ENCODE measurements at regions not wholly inside any gene's neighbourhood (a gene's known extent, or its start where the extent isn't known, plus 50 kb on each side); places are given as distances from the start of the nearest gene placed in this dataset.

- no peak for TF ChIP-seq CTCF (IDR thresholded peaks at IDR 0.05)
- Mint-ChIP-seq H3K27me3 (ENCODE audit: low read depth, poor library complexity) (peaks cover 9% of the 10 kb centered on the region), H3K9me3 (peaks cover 37% of the 10 kb centered on the region), H3K27ac (no peak overlapping the region), H3K4me3 (no peak overlapping the region), H3K4me1 (peaks cover 14% of the 10 kb centered on the region), H3K36me3 (ENCODE audit: low read depth) (no peaks in the 10 kb centered on the region)
- DNase-seq, result no peak
Observed at GRCh38 chr4:177194906-177195305, 114.8 kb upstream of the NEIL3 start.

GRCh38 chr4:177196615-177197014 is 113.1 kb upstream of the NEIL3 start:
- Mint-ChIP-seq H3K9me3 (peaks cover 37% of the 10 kb centered on the region), H3K27me3 (ENCODE audit: low read depth, poor library complexity) (peaks cover 9% of the 10 kb centered on the region), H3K4me3 (no peak overlapping the region), H3K27ac (no peak overlapping the region), H3K36me3 (ENCODE audit: low read depth) (no peaks in the 10 kb centered on the region), H3K4me1 (peaks cover 7% of the 10 kb centered on the region)
- no peak for TF ChIP-seq CTCF (IDR thresholded peaks at IDR 0.05)
- no peak for DNase-seq

- H3K36me3 Mint-ChIP-seq (ENCODE audit: low read depth), result no peaks in the 10 kb centered on the region
- H3K9me3 Mint-ChIP-seq, result peaks cover 19% of the 10 kb centered on the region
- no peak overlapping the region for H3K4me3 Mint-ChIP-seq
- H3K27ac Mint-ChIP-seq, result no peak overlapping the region
- no peak for TF ChIP-seq CTCF (IDR thresholded peaks at IDR 0.05)
- DNase-seq, result no peak
- H3K4me1 Mint-ChIP-seq, result no peaks in the 10 kb centered on the region
- peaks cover 5% of the 10 kb centered on the region for H3K27me3 Mint-ChIP-seq (ENCODE audit: low read depth, poor library complexity)
Observed at GRCh38 chr4:177201614-177202013, 108.1 kb upstream of the NEIL3 start.

GRCh38 chr4:177204126-177204525 is 105.5 kb upstream of the NEIL3 start:
- no peaks in the 10 kb centered on the region for H3K4me1 Mint-ChIP-seq
- no peaks in the 10 kb centered on the region for H3K36me3 Mint-ChIP-seq (ENCODE audit: low read depth)
- no peak overlapping the region for H3K4me3 Mint-ChIP-seq
- DNase-seq, result no peak
- peaks cover 11% of the 10 kb centered on the region for H3K9me3 Mint-ChIP-seq
- no peak for TF ChIP-seq CTCF (IDR thresholded peaks at IDR 0.05)
- H3K27me3 Mint-ChIP-seq (ENCODE audit: low read depth, poor library complexity), result no peaks in the 10 kb centered on the region
- no peak overlapping the region for H3K27ac Mint-ChIP-seq

GRCh38 chr4:177214935-177215334 is 94.7 kb upstream of the NEIL3 start:
- TF ChIP-seq CTCF (IDR thresholded peaks at IDR 0.05), result no peak
- no peak for DNase-seq
- Mint-ChIP-seq H3K4me1 (no peaks in the 10 kb centered on the region), H3K36me3 (ENCODE audit: low read depth) (no peaks in the 10 kb centered on the region), H3K9me3 (no peaks in the 10 kb centered on the region), H3K27me3 (ENCODE audit: low read depth, poor library complexity) (peaks cover 10% of the 10 kb centered on the region), H3K4me3 (no peak overlapping the region), H3K27ac (no peak overlapping the region)

- DNase-seq, result no peak
- Mint-ChIP-seq H3K4me3 (no peak overlapping the region), H3K27ac (no peak overlapping the region), H3K36me3 (ENCODE audit: low read depth) (no peaks in the 10 kb centered on the region), H3K9me3 (no peaks in the 10 kb centered on the region), H3K4me1 (no peaks in the 10 kb centered on the region), H3K27me3 (ENCODE audit: low read depth, poor library complexity) (peaks cover 6% of the 10 kb centered on the region)
- TF ChIP-seq CTCF (IDR thresholded peaks at IDR 0.05), result no peak
Observed at GRCh38 chr4:177220376-177220775, 89.3 kb upstream of the NEIL3 start.

All from nephron progenitor cell (in vitro differentiated cells).